WI38 (cell line): ENCODE measurements at regions not wholly inside any gene's neighbourhood (a gene's known extent, or its start where the extent isn't known, plus 50 kb on each side); places are given as distances from the start of the nearest gene placed in this dataset.

ENCODE experiments used
- H3K4me3 ChIP-seq: 2 replicates; pipeline ENCODE4 v1.5.1; 2011; ENCODE audit warnings: low read depth, mild to moderate bottlenecking, control low read depth, low read length
- CTCF ChIP-seq: IDR thresholded peaks from 2 replicates; pipeline ENCODE4 v1.5.1; 2012; ENCODE audit warnings: low read depth, mild to moderate bottlenecking, control low read depth, low read length

- TF ChIP-seq CTCF, result no peak
- H3K4me3 ChIP-seq, result no peak overlapping the region
These were observed 167.6 kb upstream of the DKK2 start for GRCh38 chr4:107203733-107204132.

GRCh38 chr4:107202744-107203143 lies 166.6 kb upstream of the DKK2 start:
- H3K4me3 ChIP-seq, result no peak overlapping the region
- no peak for TF ChIP-seq CTCF

GRCh38 chr4:107197121-107197520 lies 161.0 kb upstream of the DKK2 start:
- no peak overlapping the region for H3K4me3 ChIP-seq
- TF ChIP-seq CTCF, result no peak

- no peak overlapping the region for H3K4me3 ChIP-seq
- TF ChIP-seq CTCF, result no peak
These were observed 160.2 kb upstream of the DKK2 start for GRCh38 chr4:107196312-107196711.

- H3K4me3 ChIP-seq, result no peak overlapping the region
- TF ChIP-seq CTCF, result no peak
These were observed 157.9 kb upstream of the DKK2 start for GRCh38 chr4:107194005-107194404.

GRCh38 chr4:107192601-107193000 lies 156.5 kb upstream of the DKK2 start:
- H3K4me3 ChIP-seq, result no peak overlapping the region

GRCh38 chr4:107187091-107187490 lies 151.0 kb upstream of the DKK2 start:
- H3K4me3 ChIP-seq, result no peak overlapping the region
- TF ChIP-seq CTCF, result no peak

More at GRCh38 chr4:107192601-107193000, 156.5 kb upstream of the DKK2 start:
- no peak for TF ChIP-seq CTCF
